SK-N-SH (cell line): ENCODE measurements at regions not wholly inside any gene's neighbourhood (a gene's known extent, or its start where the extent isn't known, plus 50 kb on each side); places are given as distances from the start of the nearest gene placed in this dataset.

Experiments
- CTCF ChIA-PET: fragments of 300-600, 350-600 bp; formaldehyde crosslinking; extraction: SDS; loops from one replicate; lab custom pipeline; 2021; lab: Yijun Ruan, JAX
- POLR2A ChIA-PET: fragments of 350-600 bp; sonication (Branson Sonifier 250); formaldehyde crosslinking; extraction: SDS; loops from one replicate; lab custom pipeline; 2020; ENCODE audit warnings: antibody characterized with exemption, inconsistent platforms; lab: Yijun Ruan, JAX
- DNase-seq: peaks from one replicate; pipeline ENCODE4 v3.0.0; 2012
- H2AFZ ChIP-seq: fragments of 200-600 bp; sonication (generic); 2 replicates; pipeline ENCODE4 v1.8.1; 2016; ENCODE audit warnings: antibody characterized with exemption, mild to moderate bottlenecking, low read depth
- H3F3A ChIP-seq: fragments of 200-600 bp; sonication (generic); replicated peaks from 2 replicates; pipeline ENCODE3; 2016; ENCODE audit warnings: antibody characterized with exemption, mild to moderate bottlenecking; ENCODE audit not compliant: insufficient read depth
- H3K27ac ChIP-seq, 2 experiments: fragments of 200-500 bp in 1 of 2; fragments of 200-600 bp in 1 of 2; sonication (Bioruptor generic) in 1 of 2; sonication (generic), shearing (Covaris generic) in 1 of 2; 2 replicates each; pipeline versions ENCODE4 v1.5.1 to v1.6.1; 2014 to 2016; ENCODE audit warnings: low read depth in 2 of 2, inconsistent platforms in 1 of 2, low read length in 1 of 2, mild to moderate bottlenecking in 1 of 2, mixed read lengths in 1 of 2
- H3K27me3 ChIP-seq: fragments of 200-600 bp; sonication (generic), shearing (Covaris generic); 2 replicates; pipeline ENCODE4 v1.6.1; 2016; ENCODE audit warnings: mixed run types; ENCODE audit not compliant: insufficient read depth
- H3K36me3 ChIP-seq, 2 experiments: fragments of 200-500 bp in 1 of 2; fragments of 200-600 bp in 1 of 2; sonication (Bioruptor generic) in 1 of 2; sonication (generic) in 1 of 2; replicated peaks in 1 of 2; 2 replicates each; pipeline versions ENCODE3 to v1.5.1; 2014 to 2016; ENCODE audit warnings: low read length in 1 of 2, mild to moderate bottlenecking in 1 of 2; ENCODE audit not compliant: insufficient read depth in 2 of 2, control insufficient read depth in 1 of 2
- H3K4me1 ChIP-seq, 2 experiments: fragments of 200-500 bp in 1 of 2; fragments of 200-600 bp in 1 of 2; sonication (Bioruptor generic) in 1 of 2; sonication (generic), shearing (Covaris generic) in 1 of 2; 2 replicates each; pipeline versions ENCODE4 v1.5.1 to v1.6.1; 2014 to 2016; ENCODE audit warnings: low read depth in 1 of 2, low read length in 1 of 2, mixed run types in 1 of 2; ENCODE audit not compliant: insufficient read depth in 2 of 2, control insufficient read depth in 1 of 2
- H3K4me2 ChIP-seq: fragments of 200-600 bp; sonication (generic), shearing (Covaris generic); 2 replicates; pipeline ENCODE4 v1.6.1; 2017; ENCODE audit warnings: mixed run types
- H3K4me3 ChIP-seq, 2 experiments: fragments of 200-500 bp in 1 of 2; fragments of 200-600 bp in 1 of 2; sonication (Bioruptor generic) in 1 of 2; sonication (generic), shearing (Covaris generic) in 1 of 2; 2 replicates each; pipeline versions ENCODE4 v1.5.1 to v1.8.1; 2014 to 2016; ENCODE audit warnings: low read depth in 2 of 2, inconsistent platforms in 1 of 2, low read length in 1 of 2, mild to moderate bottlenecking in 1 of 2, mixed read lengths in 1 of 2, moderate library complexity in 1 of 2
- H3K79me2 ChIP-seq: fragments of 200-600 bp; sonication (generic); 2 replicates; pipeline ENCODE4 v1.8.1; 2017; ENCODE audit warnings: mild to moderate bottlenecking; ENCODE audit not compliant: insufficient read depth
- H3K9ac ChIP-seq: fragments of 200-600 bp; sonication (generic); 2 replicates; pipeline ENCODE4 v1.6.1; 2017; ENCODE audit warnings: mixed run types
- H3K9me2 ChIP-seq: fragments of 200-600 bp; sonication (generic); 2 replicates; pipeline ENCODE4 v1.6.1; 2017; ENCODE audit warnings: mixed run types
- H3K9me3 ChIP-seq: fragments of 200-600 bp; sonication (generic); 2 replicates; pipeline ENCODE4 v1.6.1; 2017; ENCODE audit warnings: mixed run types, mild to moderate bottlenecking, moderate library complexity
- H4K20me1 ChIP-seq: fragments of 200-600 bp; sonication (generic); 2 replicates; pipeline ENCODE4 v1.6.1; 2017; ENCODE audit warnings: mild to moderate bottlenecking, mixed run types; ENCODE audit not compliant: insufficient read depth
- EP300 ChIP-seq, 2 experiments: IDR thresholded peaks; 2 replicates each; pipeline versions ENCODE4 v1.4.0 to v1.6.1; 2012; ENCODE audit warnings: borderline replicate concordance in 1 of 2, low read depth in 1 of 2, low read length in 1 of 2
- EZH2phosphoT487 ChIP-seq: fragments of 200-600 bp; sonication (generic); IDR thresholded peaks from 2 replicates; pipeline ENCODE4 v1.6.1; 2017; ENCODE audit warnings: low read depth, mixed run types, mild to moderate bottlenecking, antibody characterized with exemption, moderate library complexity, borderline replicate concordance
- FOXM1 ChIP-seq: IDR thresholded peaks from 2 replicates; pipeline ENCODE4 v1.4.0; 2012; ENCODE audit warnings: low read depth, mild to moderate bottlenecking
- JUND ChIP-seq: IDR thresholded peaks from 2 replicates; pipeline ENCODE4 v1.4.0; 2012
- MAX ChIP-seq: IDR thresholded peaks from 2 replicates; pipeline ENCODE4 v1.4.0; 2012; ENCODE audit warnings: low read depth
- MEF2A ChIP-seq: IDR thresholded peaks from 2 replicates; pipeline ENCODE4 v1.4.0; 2012; ENCODE audit warnings: low read depth, borderline replicate concordance
- NFIC ChIP-seq: IDR thresholded peaks from 2 replicates; pipeline ENCODE4 v1.4.0; 2012; ENCODE audit warnings: borderline replicate concordance
- PBX3 ChIP-seq: IDR thresholded peaks from 2 replicates; pipeline ENCODE4; 2012
- POLR2AphosphoS5 ChIP-seq: IDR thresholded peaks from 2 replicates; pipeline ENCODE4 v1.6.1; 2012; ENCODE audit warnings: low read depth, low read length
- RAD21 ChIP-seq: IDR thresholded peaks from 2 replicates; pipeline ENCODE4 v1.6.1; 2012; ENCODE audit warnings: mild to moderate bottlenecking, low read length
- RCOR1 ChIP-seq: fragments of 150-350 bp; IDR thresholded peaks from 2 replicates; pipeline ENCODE4 v1.6.1; 2017; ENCODE audit warnings: antibody characterized with exemption, low read length
- REST ChIP-seq: IDR thresholded peaks from 2 replicates; pipeline ENCODE4 v1.6.1; 2012; ENCODE audit warnings: mild to moderate bottlenecking, low read depth, low read length, moderate library complexity
- SIN3A ChIP-seq: IDR thresholded peaks from 2 replicates; pipeline ENCODE4 v1.6.1; 2012; ENCODE audit warnings: low read depth, mild to moderate bottlenecking, low read length, moderate library complexity, borderline replicate concordance
- TAF1 ChIP-seq: IDR thresholded peaks from 2 replicates; pipeline ENCODE4 v1.6.1; 2012; ENCODE audit warnings: low read depth, mild to moderate bottlenecking, low read length, moderate library complexity, borderline replicate concordance
- TEAD4 ChIP-seq: IDR thresholded peaks from 2 replicates; pipeline ENCODE4 v1.4.0; 2012; ENCODE audit warnings: mild to moderate bottlenecking, borderline replicate concordance; ENCODE audit not compliant: insufficient read depth
- USF1 ChIP-seq: IDR thresholded peaks from 2 replicates; pipeline ENCODE4 v1.4.0; 2012; ENCODE audit warnings: low read depth, borderline replicate concordance
- USF2 ChIP-seq: fragments of 150-350 bp; IDR thresholded peaks from 2 replicates; pipeline ENCODE4 v1.6.1; 2017; ENCODE audit warnings: antibody characterized with exemption, low read length, low read depth, borderline replicate concordance
- YY1 ChIP-seq: IDR thresholded peaks from 2 replicates; pipeline ENCODE4 v1.4.0; 2012; ENCODE audit warnings: low read depth, mild to moderate bottlenecking
- WGBS: methylation state at CpG from one replicate; pipeline ENCODE4 v1.1.6; 2017; ENCODE audit warnings: low lambda C conversion rate; 5-methylcytosine and 5-hydroxymethylcytosine counted together

- Histone ChIP-seq H3K27ac (no peak overlapping the region), H4K20me1 (no peaks in the 10 kb centered on the region)
These were observed 432.3 kb upstream of the SOX5 start for GRCh38 chr12:24381790-24382189.

GRCh38 chr12:24379861-24380521 lies 430.5 kb upstream of the SOX5 start:
- Histone ChIP-seq H4K20me1 (no peaks in the 10 kb centered on the region), H3K4me3 (no peak overlapping the region), H3K9me2 (no peaks in the 10 kb centered on the region), H3K79me2 (no peaks in the 10 kb centered on the region), H3K27me3 (no peaks in the 10 kb centered on the region), H2AFZ (no peak overlapping the region), H3K27ac (no peak overlapping the region), H3K9me3 (no peaks in the 10 kb centered on the region), H3K4me2 (no peak overlapping the region), H3K4me1 (peaks cover 0 to 11% of the 10 kb centered on the region in 2 experiments; a peak in 1 of 4 replicates), H3F3A (no peaks in the 10 kb centered on the region), H3K36me3 (no peaks in the 10 kb centered on the region), H3K9ac (no peak overlapping the region)
- 52% methylated on average over 5 of the region's 5 CpGs for WGBS
- ChIA-PET CTCF (no interaction called here), POLR2A (no interaction called here)
- no peak for DNase-seq
- TF ChIP-seq USF1 (no peak), YY1 (no peak), JUND (no peak), USF2 (no peak), MAX (no peak), NFIC (no peak), POLR2AphosphoS5 (no peak), EP300 (IDR thresholded peaks at IDR 0.05; ENCODE audit: borderline replicate concordance in 1 of 2, low read depth in 1 of 2, low read length in 1 of 2) (no peak), PBX3 (no peak), RCOR1 (no peak), SIN3A (no peak), REST (no peak), MEF2A (no peak), TEAD4 (no peak)

More at GRCh38 chr12:24381790-24382189, 432.3 kb upstream of the SOX5 start:
- Histone ChIP-seq H3K4me2 (no peak overlapping the region), H3K4me1 (peaks cover 0 to 11% of the 10 kb centered on the region in 2 experiments; a peak in 1 of 4 replicates), H2AFZ (no peak overlapping the region), H3K79me2 (no peaks in the 10 kb centered on the region), H3K9me3 (no peaks in the 10 kb centered on the region), H3K9ac (no peak overlapping the region), H3F3A (no peaks in the 10 kb centered on the region), H3K4me3 (no peak overlapping the region), H3K27me3 (no peaks in the 10 kb centered on the region), H3K36me3 (no peaks in the 10 kb centered on the region), H3K9me2 (no peaks in the 10 kb centered on the region)
- ChIA-PET POLR2A (no interaction called here), CTCF (interaction anchor here (0.7 kb wide), 1 partner anchor 735 kb away, joined by 3 read pairs; no protein-coding TSS in a partner anchor)
- DNase-seq = no peak
- no peak for TF ChIP-seq TAF1
- no peak for TF ChIP-seq FOXM1
- no peak for TF ChIP-seq EZH2phosphoT487
- no peak for TF ChIP-seq YY1
- TF ChIP-seq MAX = no peak
- no peak for TF ChIP-seq RAD21
- no peak for TF ChIP-seq USF1
- 55% methylated on average over 3 of the region's 3 CpGs for WGBS
